BLaER1 (cell line): ENCODE measurements at regions not wholly inside any gene's neighbourhood (a gene's known extent, or its start where the extent isn't known, plus 50 kb on each side); places are given as distances from the start of the nearest gene placed in this dataset.

Experiments used
- H3K27ac ChIP-seq: shearing (Covaris generic); formaldehyde crosslinking; 2 replicates; pipeline ENCODE4 v1.8.1; 2022
- H3K27me3 ChIP-seq: shearing (Covaris generic); formaldehyde crosslinking; 2 replicates; pipeline ENCODE4 v1.8.1; 2022
- H3K36me3 ChIP-seq: shearing (Covaris generic); formaldehyde crosslinking; 2 replicates; pipeline ENCODE4 v1.8.1; 2022
- H3K4me1 ChIP-seq: shearing (Covaris generic); formaldehyde crosslinking; 2 replicates; pipeline ENCODE4 v1.8.1; 2022
- H3K4me2 ChIP-seq: shearing (Covaris generic); formaldehyde crosslinking; 2 replicates; pipeline ENCODE4 v1.8.1; 2022
- H3K4me3 ChIP-seq: shearing (Covaris generic); formaldehyde crosslinking; 2 replicates; pipeline ENCODE4 v1.8.1; 2022
- H3K9ac ChIP-seq: shearing (Covaris generic); formaldehyde crosslinking; 2 replicates; pipeline ENCODE4 v1.8.1; 2022
- H3K9me3 ChIP-seq: shearing (Covaris generic); formaldehyde crosslinking; 2 replicates; pipeline ENCODE4 v1.8.1; 2022
- H4K20me1 ChIP-seq: shearing (Covaris generic); formaldehyde crosslinking; 2 replicates; pipeline ENCODE4 v1.8.1; 2022
- Cebpa-rat ChIP-seq: shearing (Covaris generic); IDR thresholded peaks from 2 replicates; pipeline ENCODE4 v1.8.1; 2022

- Histone ChIP-seq H3K4me2 (no peak overlapping the region), H3K4me1 (no peaks in the 10 kb centered on the region), H3K27me3 (no peaks in the 10 kb centered on the region), H4K20me1 (no peaks in the 10 kb centered on the region), H3K36me3 (no peaks in the 10 kb centered on the region), H3K9ac (no peak overlapping the region), H3K4me3 (no peak overlapping the region), H3K27ac (no peak overlapping the region), H3K9me3 (peaks cover 8% of the 10 kb centered on the region; the same call in 1 of the 2 replicates)
- no peak for TF ChIP-seq Cebpa-rat
Measured at GRCh38 chr5:4653475-4653874, 486.7 kb upstream of the ADAMTS16 start.

GRCh38 chr5:4659851-4660250 lies 480.3 kb upstream of the ADAMTS16 start:
- peaks cover 14% of the 10 kb centered on the region for H3K4me1 ChIP-seq
- H3K27ac ChIP-seq: no peak overlapping the region
- H3K4me3 ChIP-seq: no peak overlapping the region
- no peaks in the 10 kb centered on the region for H4K20me1 ChIP-seq
- no peak for TF ChIP-seq Cebpa-rat
- peak overlapping the region; percentile 49 for H3K4me2 ChIP-seq
- no peak overlapping the region for H3K9ac ChIP-seq
- H3K36me3 ChIP-seq: no peaks in the 10 kb centered on the region
- no peaks in the 10 kb centered on the region for H3K27me3 ChIP-seq
- peaks cover 23% of the 10 kb centered on the region for H3K9me3 ChIP-seq

GRCh38 chr5:4661326-4661725 lies 478.8 kb upstream of the ADAMTS16 start:
- Histone ChIP-seq H3K9me3 (peaks cover 16% of the 10 kb centered on the region), H3K4me2 (no peak overlapping the region), H3K9ac (no peak overlapping the region), H3K27me3 (no peaks in the 10 kb centered on the region), H4K20me1 (no peaks in the 10 kb centered on the region), H3K4me3 (no peak overlapping the region), H3K27ac (no peak overlapping the region), H3K36me3 (no peaks in the 10 kb centered on the region), H3K4me1 (peaks cover 14% of the 10 kb centered on the region)
- TF ChIP-seq Cebpa-rat: no peak

- Histone ChIP-seq H3K36me3 (no peaks in the 10 kb centered on the region), H3K9me3 (peaks cover 16% of the 10 kb centered on the region), H3K27me3 (no peaks in the 10 kb centered on the region), H3K4me3 (no peak overlapping the region), H3K4me1 (peaks cover 14% of the 10 kb centered on the region), H3K4me2 (no peak overlapping the region), H3K27ac (no peak overlapping the region), H4K20me1 (no peaks in the 10 kb centered on the region), H3K9ac (no peak overlapping the region)
- TF ChIP-seq Cebpa-rat: no peak
Measured at GRCh38 chr5:4661836-4662235, 478.3 kb upstream of the ADAMTS16 start.

- Histone ChIP-seq H3K9me3 (peaks cover 16% of the 10 kb centered on the region), H3K9ac (no peak overlapping the region), H4K20me1 (no peaks in the 10 kb centered on the region), H3K4me3 (no peak overlapping the region), H3K4me2 (no peak overlapping the region), H3K4me1 (peaks cover 14% of the 10 kb centered on the region), H3K36me3 (no peaks in the 10 kb centered on the region), H3K27me3 (no peaks in the 10 kb centered on the region), H3K27ac (no peak overlapping the region)
- no peak for TF ChIP-seq Cebpa-rat
Measured at GRCh38 chr5:4662756-4663155, 477.4 kb upstream of the ADAMTS16 start.

- Histone ChIP-seq H3K27me3 (no peaks in the 10 kb centered on the region), H3K4me1 (no peaks in the 10 kb centered on the region), H3K36me3 (no peaks in the 10 kb centered on the region), H3K4me2 (no peak overlapping the region), H3K4me3 (no peak overlapping the region), H3K9me3 (no peaks in the 10 kb centered on the region), H4K20me1 (no peaks in the 10 kb centered on the region), H3K9ac (no peak overlapping the region), H3K27ac (no peak overlapping the region)
- no peak for TF ChIP-seq Cebpa-rat
Measured at GRCh38 chr5:4665911-4666310, 474.2 kb upstream of the ADAMTS16 start.

GRCh38 chr5:4674166-4674565 lies 466.0 kb upstream of the ADAMTS16 start:
- TF ChIP-seq Cebpa-rat: no peak
- no peak overlapping the region for H3K4me3 ChIP-seq
- H3K27ac ChIP-seq: no peak overlapping the region
- H3K4me1 ChIP-seq: no peaks in the 10 kb centered on the region
- no peaks in the 10 kb centered on the region for H3K9me3 ChIP-seq
- no peak overlapping the region for H3K9ac ChIP-seq
- no peaks in the 10 kb centered on the region for H3K36me3 ChIP-seq
- H4K20me1 ChIP-seq: no peaks in the 10 kb centered on the region
- no peak overlapping the region for H3K4me2 ChIP-seq
- no peaks in the 10 kb centered on the region for H3K27me3 ChIP-seq

GRCh38 chr5:4676934-4677333 lies 463.2 kb upstream of the ADAMTS16 start:
- TF ChIP-seq Cebpa-rat: no peak
- Histone ChIP-seq H3K27ac (no peak overlapping the region), H3K4me3 (no peak overlapping the region), H3K4me2 (no peak overlapping the region), H3K4me1 (no peaks in the 10 kb centered on the region), H3K9me3 (peaks cover under 1% of the 10 kb centered on the region), H3K27me3 (no peaks in the 10 kb centered on the region), H3K9ac (no peak overlapping the region), H3K36me3 (no peaks in the 10 kb centered on the region), H4K20me1 (no peaks in the 10 kb centered on the region)

- TF ChIP-seq Cebpa-rat: no peak
- Histone ChIP-seq H3K4me2 (no peak overlapping the region), H3K4me1 (no peaks in the 10 kb centered on the region), H3K9me3 (peaks cover 18% of the 10 kb centered on the region), H3K4me3 (no peak overlapping the region), H4K20me1 (no peaks in the 10 kb centered on the region), H3K9ac (no peak overlapping the region), H3K27ac (no peak overlapping the region), H3K36me3 (no peaks in the 10 kb centered on the region), H3K27me3 (no peaks in the 10 kb centered on the region)
Measured at GRCh38 chr5:4684946-4685345, 455.2 kb upstream of the ADAMTS16 start.

GRCh38 chr5:4698596-4698995 lies 441.5 kb upstream of the ADAMTS16 start:
- H3K9ac ChIP-seq: no peak overlapping the region
- no peak overlapping the region for H3K4me2 ChIP-seq
- no peaks in the 10 kb centered on the region for H3K4me1 ChIP-seq
- H4K20me1 ChIP-seq: no peaks in the 10 kb centered on the region
- no peaks in the 10 kb centered on the region for H3K27me3 ChIP-seq
- H3K27ac ChIP-seq: no peak overlapping the region
- no peak overlapping the region for H3K4me3 ChIP-seq
- no peaks in the 10 kb centered on the region for H3K36me3 ChIP-seq
- no peaks in the 10 kb centered on the region for H3K9me3 ChIP-seq
- no peak for TF ChIP-seq Cebpa-rat

- Histone ChIP-seq H3K4me2 (no peak overlapping the region), H3K27ac (no peak overlapping the region), H3K27me3 (no peaks in the 10 kb centered on the region), H4K20me1 (no peaks in the 10 kb centered on the region), H3K9me3 (no peaks in the 10 kb centered on the region), H3K4me1 (no peaks in the 10 kb centered on the region), H3K4me3 (no peak overlapping the region), H3K36me3 (no peaks in the 10 kb centered on the region), H3K9ac (no peak overlapping the region)
- TF ChIP-seq Cebpa-rat: no peak
Measured at GRCh38 chr5:4699592-4699991, 440.5 kb upstream of the ADAMTS16 start.
